Fibroblast of skin of left quadriceps (primary cell): ENCODE measurements at regions not wholly inside any gene's neighbourhood (a gene's known extent, or its start where the extent isn't known, plus 50 kb on each side); places are given as distances from the start of the nearest gene placed in this dataset.
"Not testable (repeated sequence)": the region's sequence is repeated elsewhere in the genome, so short reads cannot be mapped to it uniquely, and the experiment has no call there.

Source experiments
- DNase-seq, 2 experiments: peaks; one replicate each; pipeline ENCODE4 v3.0.0-alpha.2; 2013; ENCODE audit warnings: low read depth in 2 of 2

DNA sequence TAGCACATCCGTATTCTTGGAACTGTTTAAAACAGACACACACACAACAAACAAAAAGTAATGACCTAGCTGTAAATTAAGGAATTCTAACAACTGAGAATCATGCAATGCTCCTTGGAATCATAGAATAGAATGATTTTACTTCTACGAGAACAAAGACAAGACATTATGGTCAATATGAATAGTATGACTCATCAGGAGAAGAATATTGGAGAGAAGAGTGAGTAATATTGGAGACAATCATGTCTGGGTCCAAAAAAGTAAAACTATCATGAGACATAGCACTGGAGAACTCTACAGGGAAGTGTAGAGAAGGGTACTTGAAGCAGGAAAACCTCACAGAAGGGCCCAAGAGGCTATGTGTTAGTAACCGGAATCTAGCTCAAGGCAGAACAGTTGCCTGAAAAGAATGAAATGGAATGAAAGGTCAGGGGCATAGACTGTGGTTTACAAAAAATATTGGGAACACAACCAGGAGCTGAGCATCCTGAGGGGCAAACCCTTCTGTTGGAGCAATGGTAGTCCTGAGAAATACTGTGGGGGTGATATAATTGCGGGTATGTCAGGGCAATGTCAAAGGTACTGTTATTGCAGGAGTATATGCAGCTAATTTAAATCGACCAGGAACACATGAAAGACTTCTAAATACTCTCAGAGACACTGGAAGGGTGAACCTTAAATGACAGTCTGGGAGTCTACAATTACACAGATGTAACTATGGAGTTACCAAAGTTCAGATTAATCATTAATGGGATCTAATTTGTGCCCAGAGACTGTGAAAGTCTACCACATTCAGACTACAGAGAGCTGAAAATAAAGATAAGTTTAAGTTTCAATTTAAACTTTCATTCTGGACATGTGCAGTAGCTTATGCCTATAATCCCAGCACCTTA lies 201.2 kb downstream of the BCHE start:
- DNase-seq: no peak

DNA sequence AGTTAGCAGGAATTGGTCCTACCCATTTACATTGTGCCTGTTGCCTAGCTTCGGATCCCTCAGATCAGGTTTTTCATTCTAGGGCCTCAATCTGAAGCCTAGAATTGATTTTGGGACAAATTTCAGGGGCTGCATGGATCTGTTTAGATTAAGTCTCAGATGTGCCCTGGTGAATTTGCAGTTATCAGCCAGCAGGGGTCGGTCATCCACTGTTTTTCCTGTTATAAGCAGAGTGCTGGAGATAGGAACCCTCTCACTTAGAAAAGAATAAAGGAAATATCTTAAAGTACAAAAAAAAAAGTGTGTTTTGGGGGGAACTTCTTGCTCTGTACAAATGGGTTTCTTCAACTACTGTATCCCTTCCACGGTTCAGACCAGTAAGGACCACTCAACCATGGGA lies 212.5 kb downstream of the BCHE start:
- no peak for DNase-seq

DNA sequence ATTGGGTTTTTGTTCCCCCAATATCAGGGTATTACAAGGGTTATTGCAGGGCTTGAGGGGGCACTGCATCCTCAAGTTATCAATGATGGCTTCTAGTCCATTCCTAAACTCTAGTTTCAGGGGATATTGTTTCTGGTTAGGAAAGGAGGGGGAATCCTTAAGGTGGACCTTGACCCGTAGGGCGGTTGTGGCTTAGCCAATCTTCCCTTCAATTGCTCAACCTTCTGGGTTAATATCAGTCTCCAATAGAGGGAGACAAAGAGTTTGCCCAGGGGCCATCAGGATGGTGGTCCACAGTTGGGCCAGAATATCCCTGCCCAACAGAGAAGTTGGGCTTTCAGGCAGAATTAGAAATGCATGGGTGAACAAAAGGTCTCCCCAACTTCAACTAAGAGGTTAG lies 214.9 kb downstream of the BCHE start:
- DNase-seq: no peak

DNA sequence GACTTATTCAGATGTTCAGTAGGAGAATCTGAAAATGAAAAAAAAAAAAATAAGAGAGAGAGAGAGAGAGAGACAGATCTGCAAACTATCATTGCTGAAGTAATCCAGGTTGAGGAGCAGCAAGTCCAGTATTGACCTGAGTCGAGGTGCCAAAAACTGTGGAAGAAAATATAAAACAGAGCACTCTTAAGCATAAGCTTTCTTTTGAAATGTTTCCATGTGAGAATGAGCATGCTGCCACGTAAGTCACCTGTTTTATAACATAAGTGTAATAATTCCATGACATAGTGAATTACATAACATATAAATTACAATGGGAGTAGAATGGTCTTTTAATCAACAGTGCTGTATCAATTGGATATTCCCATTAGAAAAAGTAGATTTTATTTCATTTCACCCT lies 218.2 kb downstream of the BCHE start:
- DNase-seq: no peak

DNA sequence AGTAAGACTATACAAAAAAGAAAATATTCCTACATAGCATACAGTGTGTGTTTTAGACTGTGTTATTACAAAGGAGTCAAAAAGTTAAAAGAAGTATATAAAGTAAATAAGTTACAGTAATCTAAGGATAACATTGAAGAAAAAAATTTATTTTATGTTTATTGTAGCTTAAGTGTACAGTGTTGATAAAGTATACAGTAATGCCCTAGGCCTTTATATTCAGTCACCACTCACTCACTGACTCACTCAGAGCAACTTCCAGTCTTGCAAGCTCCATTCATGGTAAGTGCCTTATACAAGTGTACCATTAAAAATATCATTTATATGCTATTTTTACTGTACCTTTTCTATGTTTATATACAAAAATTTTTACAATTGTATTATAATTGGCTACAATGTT lies 220.1 kb downstream of the BCHE start:
- no peak for DNase-seq

DNA sequence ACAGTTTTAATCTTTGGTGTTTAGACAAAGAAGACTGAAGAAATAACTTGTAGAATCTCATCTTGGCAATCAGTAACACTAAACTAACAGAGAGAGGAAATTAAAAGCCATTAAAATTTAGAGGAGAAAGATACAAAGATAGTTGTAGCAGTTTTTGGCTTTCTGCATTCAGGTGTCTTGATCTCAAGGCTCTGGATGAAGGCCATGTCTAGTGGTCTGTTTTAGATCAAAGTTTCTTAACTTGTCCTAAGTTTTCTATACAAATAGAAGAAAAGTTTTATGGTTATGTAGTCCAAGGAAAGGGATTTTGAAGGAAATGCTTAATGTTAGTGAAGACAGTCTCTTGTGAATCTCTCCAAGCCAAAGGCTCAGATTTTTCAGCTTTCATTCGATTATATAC lies 222.9 kb downstream of the BCHE start:
- no peak for DNase-seq

DNA sequence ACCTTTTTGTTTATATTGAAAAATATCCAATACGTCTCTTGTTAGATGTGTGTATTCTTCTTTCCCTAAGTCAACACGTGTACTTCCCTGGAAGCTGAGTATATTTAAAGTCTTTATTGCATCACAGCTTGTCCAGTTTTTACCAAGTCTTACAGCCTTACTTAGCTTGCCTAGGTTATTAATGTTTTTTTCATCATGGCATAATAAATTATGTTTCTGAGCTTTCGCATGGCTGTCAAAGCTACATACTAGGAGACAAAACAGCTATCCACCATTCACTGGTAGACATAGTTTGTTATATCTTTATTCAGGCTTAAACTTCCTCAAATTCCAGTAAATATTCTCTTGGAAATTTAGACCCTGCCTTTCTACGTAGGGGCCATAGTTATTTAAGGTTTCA lies 224.2 kb downstream of the BCHE start:
- no peak for DNase-seq

DNA sequence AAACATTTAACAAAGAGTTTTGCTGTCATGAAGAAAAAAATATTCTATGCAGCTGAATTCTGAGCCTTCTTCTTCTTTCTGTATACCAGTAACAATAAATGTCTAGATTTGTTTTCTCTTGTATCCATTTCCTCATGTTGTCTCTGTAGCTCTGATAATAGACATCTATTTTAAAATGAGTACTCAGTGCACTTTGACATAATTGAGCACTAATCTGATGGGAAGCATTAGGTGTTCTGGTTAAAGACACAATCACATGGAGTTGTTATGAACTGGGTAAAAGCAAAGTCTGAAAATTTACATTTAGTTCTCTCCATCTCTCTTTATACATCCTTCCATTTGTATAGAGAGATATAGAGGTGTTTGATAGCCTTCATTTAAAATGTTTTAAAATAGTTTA lies 230.0 kb downstream of the BCHE start:
- no peak for DNase-seq

DNA sequence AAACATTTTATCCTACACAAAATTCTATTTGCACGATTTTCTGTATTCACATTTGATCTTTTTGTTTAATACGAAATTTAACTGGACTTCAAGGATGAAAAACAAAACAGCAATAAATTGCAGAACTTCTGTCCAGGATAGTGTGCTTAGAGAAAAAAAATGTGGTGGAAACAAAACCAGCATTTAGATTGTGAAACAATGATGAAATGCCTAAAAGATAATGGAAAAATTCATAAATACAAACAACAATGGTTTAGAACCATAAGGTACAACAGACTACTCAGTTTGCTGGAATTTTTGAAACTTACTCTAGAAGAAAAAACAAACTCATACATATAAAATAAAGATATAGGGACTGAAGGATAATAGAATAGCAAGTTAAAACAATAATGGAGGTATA lies 234.0 kb downstream of the BCHE start:
- no peak for DNase-seq

DNA sequence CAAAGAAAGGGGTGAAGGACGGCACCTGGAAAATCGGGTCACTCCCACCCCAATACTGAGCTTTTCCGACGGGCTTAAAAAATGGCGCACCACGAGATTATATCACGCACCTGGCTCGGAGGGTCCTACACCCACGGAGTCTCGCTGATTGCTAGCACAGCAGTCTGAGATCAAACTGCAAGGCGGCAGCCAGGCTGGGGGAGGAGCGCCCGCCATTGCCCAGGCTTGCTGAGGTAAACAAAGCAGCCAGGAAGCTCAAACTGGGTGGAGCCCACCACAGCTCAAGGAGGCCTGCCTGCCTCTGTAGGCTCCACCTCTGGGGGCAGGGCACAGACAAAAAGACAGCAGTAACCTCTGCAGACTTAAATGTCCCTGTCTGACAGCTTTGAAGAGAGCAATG lies 264.7 kb downstream of the BCHE start:
- not testable (repeated sequence) for DNase-seq

DNA sequence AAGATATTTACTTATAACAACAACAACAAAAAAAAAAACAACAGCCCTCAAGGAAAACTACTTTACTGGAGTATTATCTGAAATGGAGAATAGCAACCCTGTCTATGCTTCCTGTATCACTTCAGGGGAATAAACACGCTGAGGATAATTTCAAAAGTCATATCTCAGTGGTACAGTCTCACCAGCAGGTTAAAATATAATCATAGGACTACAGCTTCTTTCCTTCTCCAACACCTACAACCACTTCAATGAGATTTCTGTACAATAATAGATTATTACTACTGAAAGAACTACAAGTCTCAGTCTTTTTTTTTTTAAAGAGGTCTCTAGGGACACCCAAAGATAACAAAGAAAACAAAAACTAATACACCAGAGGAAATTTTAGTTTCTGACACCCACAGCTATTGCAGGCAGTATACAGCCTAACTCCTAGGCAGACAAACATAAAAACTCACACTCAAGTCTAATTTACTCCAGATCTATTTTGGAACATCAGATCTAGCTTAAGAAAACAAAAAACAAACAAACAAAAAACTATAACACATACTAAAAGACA lies 268.2 kb downstream of the BCHE start:
- no peak for DNase-seq

DNA sequence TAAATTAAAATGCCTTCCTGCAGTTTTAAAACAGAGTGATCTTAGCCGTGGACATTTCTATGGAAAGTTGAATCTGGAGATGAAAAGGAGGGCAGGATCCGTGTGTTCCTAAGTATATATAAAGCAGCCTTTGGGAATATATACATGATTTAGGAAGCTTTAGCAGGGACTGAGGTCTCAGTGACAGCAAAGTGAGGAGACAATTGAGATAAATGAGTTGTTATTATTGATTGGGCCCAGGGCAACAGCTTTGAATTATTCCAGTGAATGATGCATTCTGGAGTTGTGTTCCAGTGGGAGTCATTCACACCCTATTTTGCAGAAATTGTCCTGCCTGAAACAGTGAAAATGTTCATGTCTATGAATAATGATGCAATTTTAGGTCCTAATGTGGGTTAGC lies 281.4 kb downstream of the BCHE start:
- no peak for DNase-seq

DNA sequence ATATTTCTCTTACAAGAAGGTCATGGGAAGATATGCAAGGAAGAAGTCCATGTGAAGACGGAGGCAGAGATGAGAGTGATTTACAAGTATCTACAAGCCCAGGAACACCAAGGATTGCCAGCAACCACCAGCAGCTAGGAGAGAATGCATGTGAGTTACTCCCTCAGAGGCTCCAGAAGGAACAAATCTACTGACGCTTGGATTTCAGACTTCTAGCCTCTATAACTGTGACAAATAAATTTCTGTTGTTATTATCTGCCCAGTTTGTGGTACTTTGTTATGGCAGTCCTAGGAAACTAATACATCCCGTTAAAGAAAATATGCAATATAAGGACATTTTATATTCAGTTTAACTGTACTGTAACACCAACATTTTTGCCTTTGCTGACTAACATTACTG lies 283.9 kb downstream of the BCHE start:
- DNase-seq: no peak

DNA sequence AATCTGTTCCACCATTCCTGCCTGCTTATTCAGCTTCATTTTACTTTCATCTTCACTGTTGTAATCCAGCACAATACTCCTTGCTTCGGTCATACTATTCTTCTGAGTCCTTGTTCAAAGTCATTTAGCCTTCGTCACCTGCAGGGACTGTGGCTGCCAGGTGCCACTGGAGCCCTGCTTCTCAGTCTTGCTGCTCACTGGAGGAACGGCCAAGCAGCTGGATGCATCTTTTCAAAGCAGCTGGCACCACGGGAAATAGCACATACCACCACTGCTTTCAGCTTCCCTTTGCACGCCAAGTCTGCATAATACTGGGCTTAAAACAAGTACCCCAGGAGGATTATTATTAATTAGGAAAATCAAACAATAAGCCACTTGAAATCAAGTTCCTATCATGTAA lies 287.6 kb downstream of the BCHE start:
- no peak for DNase-seq

DNA sequence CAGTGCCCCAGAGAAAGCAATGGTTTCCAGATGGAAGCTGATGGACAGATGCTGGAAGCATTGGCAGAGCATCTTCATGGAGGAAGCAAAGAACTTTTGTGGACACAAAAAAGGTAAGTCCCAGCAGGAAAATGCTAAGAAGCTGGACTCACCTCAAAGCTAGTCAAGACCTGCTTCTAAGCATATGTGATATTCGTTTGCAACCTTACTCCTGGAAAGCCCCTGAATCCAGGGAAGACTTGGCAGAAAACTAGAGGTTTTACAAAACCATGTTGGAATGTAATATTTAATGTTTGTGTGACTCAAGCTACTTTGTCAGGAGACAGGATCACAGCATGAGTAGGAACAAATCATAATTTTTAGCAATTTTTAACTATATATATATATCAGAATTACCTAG lies 288.2 kb downstream of the BCHE start:
- DNase-seq: no peak

DNA sequence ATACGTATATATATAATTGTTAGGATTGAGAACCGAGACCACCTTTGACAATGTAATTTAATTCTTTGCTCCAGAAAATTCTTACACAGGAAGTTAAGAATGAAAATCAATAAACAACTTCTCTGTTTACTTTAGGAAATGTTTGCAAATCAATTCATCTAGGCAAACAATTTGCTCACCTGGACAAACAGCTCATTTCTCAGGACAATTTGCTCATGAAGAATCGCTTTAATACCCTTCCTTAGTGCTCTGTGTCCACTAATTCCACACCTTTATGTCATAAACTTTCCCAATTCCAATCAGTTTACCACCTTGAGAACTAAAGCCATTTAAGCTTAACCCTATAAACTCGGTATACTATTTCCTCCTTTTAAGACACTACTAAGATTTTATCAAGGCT lies 292.2 kb downstream of the BCHE start:
- no peak for DNase-seq

DNA sequence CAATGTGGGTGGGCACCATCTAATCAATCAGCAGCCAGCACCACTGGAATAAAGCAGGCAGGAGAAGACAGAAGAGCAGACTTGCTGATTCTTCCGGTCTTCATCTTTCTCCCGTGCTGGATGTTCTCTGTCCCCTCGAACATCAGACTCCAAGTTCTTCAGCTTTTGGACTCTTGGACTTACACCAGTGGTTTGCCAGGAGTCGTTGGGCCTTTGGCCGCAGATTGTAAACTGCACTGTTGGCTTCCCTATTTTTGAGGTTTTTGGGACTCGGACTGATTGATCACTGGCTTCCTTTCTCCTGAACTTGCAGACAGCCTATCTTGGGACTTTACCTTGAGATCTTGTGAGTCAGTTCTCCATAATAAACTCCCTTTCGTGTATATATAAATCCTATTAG lies 292.8 kb downstream of the BCHE start:
- DNase-seq: no peak

DNA sequence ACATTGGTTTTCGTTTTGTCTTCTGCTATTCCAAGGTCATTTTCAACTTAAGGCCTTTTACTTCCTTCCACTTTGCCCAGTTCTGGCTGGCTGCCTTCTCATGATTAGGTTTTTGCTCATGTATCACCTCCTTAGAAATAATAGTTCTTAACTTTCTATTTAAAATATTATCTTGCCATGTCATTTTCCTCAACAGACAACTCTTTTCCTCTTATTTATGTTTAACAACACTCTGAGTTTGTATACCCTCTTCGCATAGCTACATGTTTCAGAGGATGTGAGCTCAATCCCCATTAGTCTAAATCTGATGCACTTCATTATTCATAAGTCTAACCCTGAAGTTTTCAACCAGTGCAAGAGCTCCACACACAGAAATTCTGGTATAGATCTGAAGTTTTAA lies 299.1 kb downstream of the BCHE start:
- DNase-seq: no peak

DNA sequence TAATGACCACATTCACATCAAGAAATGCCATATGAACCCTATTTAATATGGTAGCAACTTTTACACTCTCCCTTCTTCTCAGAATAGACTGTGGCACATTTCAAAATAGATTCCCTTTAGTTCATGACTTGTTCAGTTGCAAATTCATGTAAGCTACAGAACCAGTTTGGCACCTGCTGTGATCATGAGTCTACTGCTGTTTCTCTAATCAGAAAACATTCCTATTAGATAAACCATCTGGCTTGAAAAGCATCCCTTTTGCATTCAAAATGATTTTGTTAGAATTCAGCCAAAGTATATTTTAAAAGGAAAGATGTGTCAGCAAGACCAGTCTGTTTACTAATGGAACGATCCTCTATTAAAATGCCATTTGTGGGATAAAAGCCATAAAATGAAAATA lies 304.4 kb downstream of the BCHE start:
- DNase-seq: no peak

DNA sequence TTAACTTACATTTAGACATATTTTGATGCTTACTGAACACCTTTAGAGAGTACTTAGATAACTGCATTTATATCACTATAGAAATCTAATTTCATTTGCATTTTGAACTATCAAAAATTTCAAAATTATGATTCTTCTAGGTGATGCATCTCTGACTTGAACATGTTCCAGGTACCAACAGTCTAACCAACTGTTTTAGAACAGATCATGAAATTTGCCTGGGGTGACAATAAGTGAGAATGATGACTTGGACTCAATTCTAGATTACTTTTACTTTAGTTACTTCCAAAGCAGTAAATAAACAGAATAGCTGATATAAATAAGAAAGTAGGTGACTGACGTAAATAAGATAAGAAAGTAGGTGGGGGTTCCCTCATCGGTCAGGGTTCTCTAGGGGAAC lies 307.8 kb downstream of the BCHE start:
- no peak for DNase-seq

DNA sequence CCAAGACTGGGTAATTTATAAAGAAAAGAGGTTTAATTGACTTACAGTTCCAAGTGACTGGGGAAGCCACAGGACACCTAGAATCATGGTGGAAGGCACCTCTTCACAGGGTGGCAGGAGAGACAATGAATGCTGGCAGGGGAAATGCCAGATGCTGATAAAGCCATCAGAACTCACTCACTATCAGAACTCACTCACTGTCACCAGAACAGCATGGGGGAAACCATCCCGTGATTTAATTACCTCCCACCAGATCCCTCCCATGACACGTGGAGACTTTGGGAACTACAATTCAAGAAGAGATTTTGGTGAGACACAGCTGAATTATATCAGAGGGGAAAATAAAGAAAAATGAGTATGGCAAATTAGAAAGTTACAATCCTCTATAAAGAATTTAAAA lies 310.9 kb downstream of the BCHE start:
- no peak for DNase-seq

DNA sequence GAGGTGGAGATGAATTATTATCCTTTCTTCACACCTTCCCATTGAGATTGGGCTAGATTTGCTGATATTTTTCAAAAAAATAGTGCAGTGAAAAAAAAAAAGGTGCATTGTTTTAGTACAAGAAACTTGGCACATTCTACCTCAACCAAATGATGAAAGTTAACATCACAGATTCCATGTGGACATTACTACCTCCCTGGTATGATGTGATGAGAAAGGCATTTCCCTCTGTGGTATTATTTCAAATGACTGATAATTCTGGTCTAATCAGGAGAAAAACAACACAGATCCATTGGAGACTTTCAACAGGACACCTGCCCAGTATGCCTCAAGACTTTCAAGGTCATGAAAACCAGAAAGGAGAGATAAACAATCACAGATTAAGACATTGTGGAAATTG lies 313.4 kb downstream of the BCHE start:
- peak; percentile 18 to 24 for DNase-seq

DNA sequence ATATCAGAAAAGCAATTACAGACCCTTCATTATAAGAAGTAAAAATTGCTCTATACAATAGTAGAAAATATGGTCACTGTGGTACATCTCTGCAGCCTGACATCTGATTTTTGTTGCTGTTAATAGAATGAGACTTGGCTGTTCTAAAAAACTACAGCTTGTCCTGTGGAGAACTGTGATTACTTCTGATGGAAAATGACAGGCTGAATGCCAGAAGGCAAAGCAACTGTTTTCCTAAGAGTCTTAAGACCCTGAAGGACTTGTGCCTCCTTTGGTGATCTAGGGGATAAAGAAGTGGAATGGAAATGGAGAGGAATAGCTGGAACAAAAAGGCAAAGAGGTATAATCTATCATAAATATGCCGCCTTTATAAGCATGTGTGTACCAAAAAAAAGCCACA lies 314.8 kb downstream of the BCHE start:
- DNase-seq: no peak
